OCI-LY3 (cell line): ENCODE measurements at regions not wholly inside any gene's neighbourhood (a gene's known extent, or its start where the extent isn't known, plus 50 kb on each side); places are given as distances from the start of the nearest gene placed in this dataset.

Experiments
- CTCF ChIP-seq: fragments of 200-600, 300-600 bp; sonication (generic); IDR thresholded peaks from 2 replicates; pipeline ENCODE4 v1.5.1; 2014; ENCODE audit warnings: antibody characterized with exemption, low read length, low read depth
- EZH2phosphoT487 ChIP-seq: fragments of 200-600 bp; shearing (Covaris generic); IDR thresholded peaks from 2 replicates; pipeline ENCODE4 v1.6.1; 2018; ENCODE audit warnings: antibody characterized with exemption, mixed run types, low read depth

GRCh38 chr6:113756290-113756665, 100.9 kb upstream of the MARCKS start:
- TF ChIP-seq CTCF (no peak), EZH2phosphoT487 (no peak)
